ENCODE measurements at regions not wholly inside any gene's neighbourhood (a gene's known extent, or its start where the extent isn't known, plus 50 kb on each side); places are given as distances from the start of the nearest gene placed in this dataset.

GRCh38 chr12:107631715-107632114 lies 53.9 kb upstream of the PWP1 start:
- Histone ChIP-seq H3K9me3 (no peaks in the 10 kb centered on the region), H3K4me1 (no peaks in the 10 kb centered on the region), H3K27ac (no peak overlapping the region), H3K27me3 (no peaks in the 10 kb centered on the region), H3K36me3 (ENCODE audit: low read depth, missing control alignments) (no peaks in the 10 kb centered on the region), H3K4me3 (no peak overlapping the region)
- no peak for DNase-seq
- WGBS, 2 donors, result 53 to 67% methylated on average over 3 of the region's 3 CpGs
- intact Hi-C loops (cut with DNase I; ENCODE audit: low total_unique reads), result no loop called here
- TF ChIP-seq POLR2A (IDR thresholded peaks at IDR 0.05), result no peak
- TF ChIP-seq, protein P1, sequence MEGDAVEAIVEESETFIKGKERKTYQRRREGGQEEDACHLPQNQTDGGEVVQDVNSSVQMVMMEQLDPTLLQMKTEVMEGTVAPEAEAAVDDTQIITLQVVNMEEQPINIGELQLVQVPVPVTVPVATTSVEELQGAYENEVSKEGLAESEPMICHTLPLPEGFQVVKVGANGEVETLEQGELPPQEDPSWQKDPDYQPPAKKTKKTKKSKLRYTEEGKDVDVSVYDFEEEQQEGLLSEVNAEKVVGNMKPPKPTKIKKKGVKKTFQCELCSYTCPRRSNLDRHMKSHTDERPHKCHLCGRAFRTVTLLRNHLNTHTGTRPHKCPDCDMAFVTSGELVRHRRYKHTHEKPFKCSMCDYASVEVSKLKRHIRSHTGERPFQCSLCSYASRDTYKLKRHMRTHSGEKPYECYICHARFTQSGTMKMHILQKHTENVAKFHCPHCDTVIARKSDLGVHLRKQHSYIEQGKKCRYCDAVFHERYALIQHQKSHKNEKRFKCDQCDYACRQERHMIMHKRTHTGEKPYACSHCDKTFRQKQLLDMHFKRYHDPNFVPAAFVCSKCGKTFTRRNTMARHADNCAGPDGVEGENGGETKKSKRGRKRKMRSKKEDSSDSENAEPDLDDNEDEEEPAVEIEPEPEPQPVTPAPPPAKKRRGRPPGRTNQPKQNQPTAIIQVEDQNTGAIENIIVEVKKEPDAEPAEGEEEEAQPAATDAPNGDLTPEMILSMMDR (IDR thresholded peaks at IDR 0.05), result no peak

GRCh38 chr12:107632246-107632645 lies 53.4 kb upstream of the PWP1 start:
- Histone ChIP-seq H3K4me3 (no peak overlapping the region), H3K27ac (no peak overlapping the region), H3K36me3 (ENCODE audit: low read depth, missing control alignments) (no peaks in the 10 kb centered on the region), H3K9me3 (no peaks in the 10 kb centered on the region), H3K27me3 (no peaks in the 10 kb centered on the region), H3K4me1 (no peaks in the 10 kb centered on the region)
- 86 to 88% methylated on average over 5 of the region's 5 CpGs for WGBS, 2 donors
- DNase-seq, result no peak
- intact Hi-C loops (cut with DNase I; ENCODE audit: low total_unique reads), result no loop called here
- TF ChIP-seq, protein P1 (IDR thresholded peaks at IDR 0.05), result no peak
- TF ChIP-seq POLR2A (IDR thresholded peaks at IDR 0.05), result no peak

GRCh38 chr12:107634530-107634929 lies 51.1 kb upstream of the PWP1 start:
- Histone ChIP-seq H3K9me3 (no peaks in the 10 kb centered on the region), H3K27ac (no peak overlapping the region), H3K36me3 (ENCODE audit: low read depth, missing control alignments) (no peaks in the 10 kb centered on the region), H3K4me1 (no peaks in the 10 kb centered on the region), H3K27me3 (no peaks in the 10 kb centered on the region), H3K4me3 (no peak overlapping the region)
- intact Hi-C loops (cut with DNase I; ENCODE audit: low total_unique reads), result no loop called here
- TF ChIP-seq, protein P1 (IDR thresholded peaks at IDR 0.05), result no peak
- no peak for TF ChIP-seq POLR2A (IDR thresholded peaks at IDR 0.05)
- no peak for DNase-seq
- 47 to 50% methylated on average over 10 of the region's 10 CpGs for WGBS, 2 donors

- Histone ChIP-seq H3K27me3 (no peaks in the 10 kb centered on the region), H3K27ac (no peak overlapping the region), H3K9me3 (no peaks in the 10 kb centered on the region), H3K36me3 (ENCODE audit: low read depth, missing control alignments) (no peaks in the 10 kb centered on the region), H3K4me3 (no peak overlapping the region), H3K4me1 (no peaks in the 10 kb centered on the region)
- no peak for TF ChIP-seq POLR2A (IDR thresholded peaks at IDR 0.05)
- TF ChIP-seq, protein P1 (IDR thresholded peaks at IDR 0.05), result no peak
- DNase-seq, result no peak
- intact Hi-C loops (cut with DNase I; ENCODE audit: low total_unique reads), result no loop called here
- WGBS, 2 donors, result 30 to 62% methylated on average over 8 of the region's 8 CpGs
Measured at GRCh38 chr12:107635139-107635538, 50.5 kb upstream of the PWP1 start.

Small RNA genes lying in the stretch of these regions (small RNA-seq; reads per million reads assigned to genes)
- 0 reads per million in 2 donors for gene RF00284
- 0 reads per million in 2 donors for gene RNA5SP371

All from testis (tissue), 2 donors.